Activated B cell treated with CpG ODN at 0.5 μM for 24 hours (primary cell): ENCODE measurements at regions not wholly inside any gene's neighbourhood (a gene's known extent, or its start where the extent isn't known, plus 50 kb on each side); places are given as distances from the start of the nearest gene placed in this dataset.

Source experiments
- ATAC-seq: fragments of 200-7000 bp; cut with Tn5 transposase; one replicate; pipeline ENCODE4 v1.10.0; 2021; ENCODE audit warnings: low read depth, mild to moderate bottlenecking, moderate library complexity
- CTCF ChIA-PET: fragments of 350-600 bp; sonication (Branson Sonifier 250); formaldehyde crosslinking; loops from one replicate; lab custom pipeline; 2021; ENCODE audit warnings: antibody characterized with exemption; lab: Charles Lee
- POLR2A ChIA-PET: fragments of 350-600 bp; sonication (Branson Sonifier 250); formaldehyde crosslinking; loops from one replicate; lab custom pipeline; 2021; ENCODE audit warnings: antibody characterized with exemption; lab: Charles Lee
- DNase-seq: peaks from one replicate; pipeline ENCODE4 v3.0.0; 2022
- H3K27ac Mint-ChIP-seq: one replicate; pipeline ENCODE4 v1.8.0; 2020; ENCODE audit warnings: mixed read lengths
- H3K27me3 Mint-ChIP-seq: one replicate; pipeline ENCODE4 v1.8.0; 2021; ENCODE audit warnings: mixed read lengths
- H3K36me3 Mint-ChIP-seq: one replicate; pipeline ENCODE4 v1.8.0; 2021; ENCODE audit warnings: low read depth, mixed read lengths
- H3K4me1 Mint-ChIP-seq: one replicate; pipeline ENCODE4 v1.8.0; 2021; ENCODE audit warnings: mixed read lengths
- H3K4me3 Mint-ChIP-seq: one replicate; pipeline ENCODE4 v1.8.0; 2020; ENCODE audit warnings: mild to moderate bottlenecking, mixed read lengths
- H3K9me3 Mint-ChIP-seq: one replicate; pipeline ENCODE4 v1.8.0; 2020; ENCODE audit warnings: mixed read lengths
- intact Hi-C: fragments of 100-400 bp; cut with micrococcal nuclease; formaldehyde crosslinking; loops from one replicate; pipeline ENCODE4 v1.15.1; 2024
- TF ChIP-seq, protein P1 (sequence below): fragments of 200-600 bp; IDR thresholded peaks from one replicate; pipeline ENCODE4 v1.8.0; 2022; ENCODE audit warnings: antibody characterized with exemption, mild to moderate bottlenecking

DNA sequence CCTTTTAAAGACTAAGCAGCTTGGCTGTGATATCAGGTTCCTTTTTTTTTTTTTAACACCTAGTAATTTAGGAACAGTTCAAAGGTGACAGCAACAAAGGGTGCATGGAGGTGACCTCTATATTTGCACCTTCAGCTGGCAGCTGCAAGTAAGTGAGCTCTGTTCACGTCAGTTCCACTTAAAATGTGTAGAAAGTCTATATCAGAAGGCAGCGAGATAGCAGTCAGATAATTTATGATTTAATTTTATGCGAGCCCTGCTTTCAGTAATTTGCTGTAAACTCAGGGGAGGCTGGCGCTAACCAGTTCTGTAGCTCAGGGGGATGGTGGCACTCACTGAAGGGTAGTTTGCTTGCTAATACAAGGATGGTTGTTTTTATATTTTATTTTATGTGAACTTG lies 602.8 kb upstream of the MMS22L start:
- no peak overlapping the region for H3K4me3 Mint-ChIP-seq

GRCh38 chr6:97901531-97901930 lies 618.5 kb upstream of the MMS22L start:
- H3K27ac Mint-ChIP-seq: no peak overlapping the region
- DNase-seq (no peak), ATAC-seq (no peak)
- CTCF ChIA-PET: no interaction called here
- TF ChIP-seq, protein P1, sequence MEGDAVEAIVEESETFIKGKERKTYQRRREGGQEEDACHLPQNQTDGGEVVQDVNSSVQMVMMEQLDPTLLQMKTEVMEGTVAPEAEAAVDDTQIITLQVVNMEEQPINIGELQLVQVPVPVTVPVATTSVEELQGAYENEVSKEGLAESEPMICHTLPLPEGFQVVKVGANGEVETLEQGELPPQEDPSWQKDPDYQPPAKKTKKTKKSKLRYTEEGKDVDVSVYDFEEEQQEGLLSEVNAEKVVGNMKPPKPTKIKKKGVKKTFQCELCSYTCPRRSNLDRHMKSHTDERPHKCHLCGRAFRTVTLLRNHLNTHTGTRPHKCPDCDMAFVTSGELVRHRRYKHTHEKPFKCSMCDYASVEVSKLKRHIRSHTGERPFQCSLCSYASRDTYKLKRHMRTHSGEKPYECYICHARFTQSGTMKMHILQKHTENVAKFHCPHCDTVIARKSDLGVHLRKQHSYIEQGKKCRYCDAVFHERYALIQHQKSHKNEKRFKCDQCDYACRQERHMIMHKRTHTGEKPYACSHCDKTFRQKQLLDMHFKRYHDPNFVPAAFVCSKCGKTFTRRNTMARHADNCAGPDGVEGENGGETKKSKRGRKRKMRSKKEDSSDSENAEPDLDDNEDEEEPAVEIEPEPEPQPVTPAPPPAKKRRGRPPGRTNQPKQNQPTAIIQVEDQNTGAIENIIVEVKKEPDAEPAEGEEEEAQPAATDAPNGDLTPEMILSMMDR: no peak
- no peaks in the 10 kb centered on the region for H3K4me1 Mint-ChIP-seq
- H3K27me3 Mint-ChIP-seq: no peaks in the 10 kb centered on the region
- intact Hi-C loops: no loop called here
- POLR2A ChIA-PET: no interaction called here
- no peaks in the 10 kb centered on the region for H3K36me3 Mint-ChIP-seq
- no peaks in the 10 kb centered on the region for H3K9me3 Mint-ChIP-seq
- no peak overlapping the region for H3K4me3 Mint-ChIP-seq

More for the DNA sequence above, 602.8 kb upstream of the MMS22L start:
- TF ChIP-seq, protein P1: no peak
- ATAC-seq (no peak), DNase-seq (no peak)
- POLR2A ChIA-PET: no interaction called here
- Mint-ChIP-seq H3K36me3 (no peaks in the 10 kb centered on the region), H3K9me3 (no peaks in the 10 kb centered on the region), H3K27me3 (no peaks in the 10 kb centered on the region), H3K4me1 (no peaks in the 10 kb centered on the region), H3K27ac (no peak overlapping the region)
- intact Hi-C loops: no loop called here
- CTCF ChIA-PET: interaction anchor here (1.2 kb wide), 1 partner anchor 10 kb away, joined by 3 read pairs; no protein-coding TSS in a partner anchor

GRCh38 chr6:97909380-97909779 lies 626.4 kb upstream of the MMS22L start:
- Mint-ChIP-seq H3K27me3 (no peaks in the 10 kb centered on the region), H3K36me3 (no peaks in the 10 kb centered on the region), H3K4me1 (no peaks in the 10 kb centered on the region), H3K9me3 (no peaks in the 10 kb centered on the region), H3K27ac (no peak overlapping the region), H3K4me3 (no peak overlapping the region)
- DNase-seq: no peak
- TF ChIP-seq, protein P1: no peak
- POLR2A ChIA-PET: no interaction called here
- ATAC-seq: no peak
- CTCF ChIA-PET: no interaction called here
- intact Hi-C loops: no loop called here

DNA sequence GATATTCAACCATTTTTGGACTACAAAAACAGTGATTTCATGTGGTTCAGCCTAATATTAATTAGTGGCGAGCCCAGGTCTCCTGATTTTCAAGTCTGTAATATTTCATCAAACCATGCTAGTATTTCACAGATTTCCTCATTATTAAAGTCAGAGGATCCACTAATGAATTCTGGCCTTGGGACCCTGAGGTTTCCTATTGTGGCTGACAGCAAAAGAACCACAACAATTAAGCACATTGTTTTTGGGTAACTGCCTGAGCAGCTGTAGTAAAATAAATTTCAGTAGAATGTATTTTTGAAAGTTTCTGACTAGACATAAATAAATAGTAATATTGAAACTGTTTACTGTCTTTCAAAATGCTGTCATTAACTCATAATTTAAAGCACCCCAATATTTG lies 630.7 kb upstream of the MMS22L start:
- TF ChIP-seq, protein P1: no peak
- CTCF ChIA-PET: no interaction called here
- intact Hi-C loops: no loop called here
- no peak for DNase-seq
- Mint-ChIP-seq H3K27me3 (no peaks in the 10 kb centered on the region), H3K4me1 (no peaks in the 10 kb centered on the region), H3K36me3 (no peaks in the 10 kb centered on the region), H3K4me3 (no peak overlapping the region), H3K9me3 (no peaks in the 10 kb centered on the region), H3K27ac (no peak overlapping the region)
- no peak for ATAC-seq
- POLR2A ChIA-PET: no interaction called here

DNA sequence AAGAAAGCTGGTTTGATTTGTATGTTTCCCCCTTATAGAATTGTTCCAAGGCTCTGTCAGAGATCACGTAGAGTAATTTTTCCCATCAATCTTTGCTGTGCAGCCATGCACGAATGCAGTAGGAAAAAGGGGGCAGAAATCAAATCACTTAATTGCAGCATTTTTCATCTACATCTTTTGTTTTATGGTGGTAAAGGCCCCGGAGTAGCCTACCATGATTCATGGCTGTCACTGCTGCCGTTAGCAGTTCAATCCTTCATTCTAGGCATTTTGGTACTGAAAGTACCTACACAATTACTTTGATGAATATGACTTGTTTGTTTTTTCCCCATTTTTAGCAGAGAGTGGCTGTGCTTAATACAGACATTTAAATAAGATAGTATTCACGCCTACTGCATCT lies 631.9 kb upstream of the MMS22L start:
- CTCF ChIA-PET: no interaction called here
- intact Hi-C loops: no loop called here
- ATAC-seq (no peak), DNase-seq (no peak)
- Mint-ChIP-seq H3K4me3 (no peak overlapping the region), H3K27ac (no peak overlapping the region), H3K9me3 (no peaks in the 10 kb centered on the region), H3K4me1 (no peaks in the 10 kb centered on the region), H3K36me3 (no peaks in the 10 kb centered on the region), H3K27me3 (no peaks in the 10 kb centered on the region)
- POLR2A ChIA-PET: no interaction called here
- TF ChIP-seq, protein P1: no peak
